NB4 (cell line): ENCODE measurements at regions not wholly inside any gene's neighbourhood (a gene's known extent, or its start where the extent isn't known, plus 50 kb on each side); places are given as distances from the start of the nearest gene placed in this dataset.

Source experiments
- DNase-seq: peaks from one replicate; pipeline ENCODE4 v3.0.0; 2010; ENCODE audit warnings: low read depth
- H3K4me3 ChIP-seq: one replicate; pipeline ENCODE4 v1.5.1; 2011; ENCODE audit warnings: mild to moderate bottlenecking, low read depth, low read length, moderate library complexity
- CTCF ChIP-seq: IDR thresholded peaks from one replicate; pipeline ENCODE4 v1.5.1; 2012; ENCODE audit warnings: low read depth, low read length
- MAX ChIP-seq: IDR thresholded peaks from 2 replicates; pipeline ENCODE4 v1.6.1; 2011; ENCODE audit warnings: low read depth, low read length
- MYC ChIP-seq: IDR thresholded peaks from 2 replicates; pipeline ENCODE4 v1.6.1; 2011; ENCODE audit warnings: low read depth, low read length
- POLR2A ChIP-seq: IDR thresholded peaks from 2 replicates; pipeline ENCODE4 v1.6.1; 2011; ENCODE audit warnings: mild to moderate bottlenecking; ENCODE audit not compliant: insufficient read length; ENCODE audit errors: extremely low read depth

- no peak for DNase-seq
- no peak overlapping the region for H3K4me3 ChIP-seq
- TF ChIP-seq MAX (no peak), MYC (no peak), CTCF (no peak), POLR2A (no peak)
These were observed 101.8 kb upstream of the LIPC start for GRCh38 chr15:58329781-58330671.

- no peak for TF ChIP-seq POLR2A
- no peak for TF ChIP-seq MAX
- no peak for TF ChIP-seq MYC
- no peak for TF ChIP-seq CTCF
- peak overlapping the region; percentile 52 for H3K4me3 ChIP-seq
- DNase-seq: peak; percentile 57
These were observed 100.8 kb upstream of the LIPC start for GRCh38 chr15:58330741-58331559.

- TF ChIP-seq MYC (no peak), CTCF (no peak), MAX (peak; percentile 50; the same call in 1 of the 2 replicates), POLR2A (no peak)
- DNase-seq: no peak
- H3K4me3 ChIP-seq: peak overlapping the region; percentile 52
These were observed 100.3 kb upstream of the LIPC start for GRCh38 chr15:58331560-58331912.

- H3K4me3 ChIP-seq: peak overlapping the region; percentile 25
- TF ChIP-seq MYC: peak; percentile 82
- TF ChIP-seq MAX: peak; percentile 89
- no peak for TF ChIP-seq CTCF
- peak; percentile 85 for TF ChIP-seq POLR2A
- peak; percentile 98 for DNase-seq
These were observed 99.7 kb upstream of the LIPC start for GRCh38 chr15:58331913-58332675.

- TF ChIP-seq MYC (no peak), CTCF (no peak), POLR2A (no peak), MAX (no peak)
- H3K4me3 ChIP-seq: peak overlapping the region; percentile 25
- DNase-seq: peak; percentile 36
These were observed 99.0 kb upstream of the LIPC start for GRCh38 chr15:58332676-58333400.
